HG02642 (cell line): ENCODE measurements at regions not wholly inside any gene's neighbourhood (a gene's known extent, or its start where the extent isn't known, plus 50 kb on each side); places are given as distances from the start of the nearest gene placed in this dataset.

Experiments
- ATAC-seq: cut with Tn5 transposase; IDR thresholded peaks from one replicate; pipeline ENCODE4 v1.9.1; 2021; ENCODE audit warnings: mild to moderate bottlenecking; ENCODE audit not compliant: unreplicated experiment, poor library complexity

DNA sequence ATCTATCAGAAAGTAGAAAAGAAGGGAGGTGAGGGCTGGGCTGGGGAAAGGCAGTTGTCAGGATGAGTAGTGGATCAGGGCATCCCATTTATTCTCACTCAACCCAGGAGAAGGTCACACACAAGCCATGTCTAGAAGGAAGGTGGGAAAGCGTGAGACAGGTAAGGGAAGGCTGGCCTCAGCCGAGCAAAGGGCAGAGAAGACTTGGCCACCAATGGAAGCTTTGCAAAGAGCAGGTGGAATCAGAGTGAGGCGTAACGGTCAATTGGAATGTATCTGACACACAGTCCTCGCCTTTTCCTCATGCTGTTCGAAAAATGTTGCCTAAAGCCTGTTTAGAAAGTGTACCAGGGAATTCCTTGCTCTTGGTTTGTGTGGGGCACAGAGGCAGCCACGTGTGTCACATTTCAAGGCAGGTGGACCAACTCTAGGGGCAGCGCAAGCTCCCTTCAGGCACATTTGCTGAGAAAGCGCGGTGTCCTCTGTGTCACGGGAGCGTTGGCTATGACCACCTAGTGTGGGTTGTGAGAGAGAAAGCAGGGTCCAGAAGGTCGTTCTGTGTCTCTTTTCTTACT, 118.8 kb upstream of the SPATA13 start:
- no peak for ATAC-seq

DNA sequence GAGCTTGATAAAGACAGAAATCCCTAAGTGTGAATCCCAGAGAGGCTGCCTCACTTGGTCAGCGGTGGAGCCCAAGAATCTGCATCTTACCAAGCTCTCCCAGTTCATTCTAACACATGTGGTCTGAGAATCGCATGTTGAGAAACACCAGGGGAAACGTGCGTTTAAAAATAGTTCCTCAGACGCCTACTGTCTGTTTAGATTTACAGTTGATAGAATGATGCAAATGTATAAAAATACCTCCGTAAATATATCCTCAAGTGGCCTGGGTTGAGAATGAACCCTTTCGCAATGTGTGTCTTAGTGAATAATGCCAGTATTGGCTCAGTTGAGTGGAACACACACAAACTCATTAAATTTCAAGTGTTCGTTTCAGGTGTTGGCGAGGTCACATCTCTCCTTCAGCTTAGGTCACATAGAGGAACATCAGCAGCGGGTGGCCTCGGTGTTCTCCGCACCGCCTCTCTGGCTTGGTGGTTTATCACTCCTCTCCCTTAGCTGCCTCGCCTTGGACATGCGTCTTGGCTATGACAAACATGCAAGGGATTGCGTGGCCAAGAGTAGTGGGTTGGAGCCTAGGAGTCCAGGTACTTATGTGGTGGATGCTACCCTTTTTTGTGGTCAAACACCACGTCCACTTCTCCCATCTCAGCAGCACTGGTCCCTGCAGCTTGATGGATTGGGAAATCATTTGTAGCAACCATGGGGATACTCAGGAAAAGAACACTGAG, 117.6 kb upstream of the SPATA13 start:
- no peak for ATAC-seq

GRCh38 chr13:24043590-24044350, 116.8 kb upstream of the SPATA13 start:
- ATAC-seq: no peak

- no peak for ATAC-seq
Measured at GRCh38 chr13:24045597-24045996, 114.9 kb upstream of the SPATA13 start.

GRCh38 chr13:24050292-24050711, 110.2 kb upstream of the SPATA13 start:
- ATAC-seq: no peak

DNA sequence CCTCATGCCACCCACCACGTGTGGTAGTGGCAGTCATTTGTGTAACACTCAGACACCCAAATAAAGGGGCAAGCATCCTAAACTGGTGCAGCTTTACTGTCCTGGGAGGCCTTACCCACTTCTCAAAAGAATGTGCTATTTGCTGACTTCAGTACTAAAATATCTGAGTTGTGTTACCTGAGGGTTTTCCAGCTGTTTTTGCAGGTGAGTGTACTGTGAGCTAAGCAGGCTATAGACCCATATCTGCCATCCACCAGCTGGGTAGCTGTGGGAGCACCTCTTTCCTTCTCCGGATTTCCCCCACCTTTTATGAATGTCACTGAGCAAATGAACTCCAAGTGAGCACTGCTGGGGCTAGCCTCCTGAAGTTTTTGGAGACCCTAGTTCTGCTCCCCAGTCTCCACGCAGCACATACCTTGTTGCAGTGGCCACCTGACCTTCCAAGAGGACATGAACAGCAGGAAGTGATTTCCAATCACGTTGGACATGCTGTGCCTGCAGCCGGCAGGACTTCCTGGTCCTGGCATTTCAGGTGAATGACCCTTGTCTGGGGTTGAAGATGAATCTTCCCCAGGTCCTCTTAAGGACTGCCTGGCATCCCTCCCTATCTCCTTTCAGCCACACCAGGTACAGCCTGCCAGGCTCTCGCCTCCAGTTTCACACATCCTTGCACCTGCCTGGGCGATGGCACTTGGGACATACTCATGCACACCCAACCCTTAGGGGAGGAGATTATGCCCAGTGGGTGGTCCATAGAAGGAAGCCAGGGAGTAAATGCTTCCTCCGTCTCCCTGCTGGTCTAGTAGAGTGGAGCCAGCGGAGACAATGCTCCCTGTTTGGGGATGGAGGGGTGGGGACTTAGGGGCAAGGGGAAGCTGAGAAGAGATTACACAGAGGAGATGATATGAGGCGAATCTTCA, 109.5 kb upstream of the SPATA13 start:
- no peak for ATAC-seq

GRCh38 chr13:24052547-24053518, 107.7 kb upstream of the SPATA13 start:
- ATAC-seq: no peak

DNA sequence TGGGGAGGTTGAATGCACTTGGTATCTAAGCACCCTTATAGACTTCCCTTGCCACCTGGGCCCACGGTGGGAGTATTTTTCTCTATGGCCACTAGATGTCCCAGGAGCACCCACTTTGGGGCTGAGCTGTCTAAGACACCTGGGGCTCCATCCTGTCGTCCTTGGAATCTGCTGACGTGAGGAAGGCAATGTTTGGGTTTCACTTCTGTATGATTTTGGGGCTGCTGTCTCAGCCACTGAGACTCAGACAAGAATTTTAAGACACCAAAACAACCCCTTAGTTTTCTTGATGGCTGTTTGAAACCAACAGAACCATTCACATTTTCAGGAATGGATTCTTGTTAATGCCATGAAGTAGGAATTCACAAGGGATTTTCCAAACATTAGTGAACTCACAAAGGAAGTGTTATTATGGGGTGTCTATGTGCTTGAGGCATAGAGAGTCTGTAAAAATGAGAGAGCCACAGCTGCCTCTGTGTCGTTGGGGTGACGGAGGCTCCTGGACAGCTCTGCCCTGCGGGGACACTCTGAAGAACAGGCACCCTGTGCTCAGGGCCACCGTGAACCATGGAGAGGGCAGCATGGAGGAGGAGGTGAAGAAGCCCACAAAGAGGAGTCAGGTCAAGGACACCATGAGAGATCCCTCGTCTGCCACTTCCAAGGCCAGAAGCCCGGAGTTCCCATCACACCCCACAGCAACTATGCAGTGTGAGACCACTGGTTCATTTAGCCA, 106.8 kb upstream of the SPATA13 start:
- peak; percentile 84 for ATAC-seq

- no peak for ATAC-seq
Measured at GRCh38 chr13:24056616-24057137, 103.8 kb upstream of the SPATA13 start.

DNA sequence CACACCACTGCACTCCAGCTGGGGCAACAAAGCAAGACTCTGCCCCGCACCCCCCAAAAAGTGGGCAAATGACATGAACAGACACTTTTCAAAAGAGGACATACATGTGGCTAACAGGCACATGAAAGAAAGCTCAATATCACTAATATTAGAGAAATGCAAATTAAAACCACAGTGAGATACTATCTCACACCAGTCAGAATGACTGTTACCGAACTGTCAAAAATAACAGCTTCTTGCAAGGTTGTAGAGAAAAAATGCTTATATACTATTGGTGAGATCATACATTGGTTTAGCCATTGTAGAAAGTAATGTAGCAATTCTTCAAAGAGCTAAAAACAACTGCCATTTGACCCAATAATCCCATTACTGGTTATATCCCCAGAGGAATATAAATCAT, 99.5 kb upstream of the SPATA13 start:
- ATAC-seq: no peak

DNA sequence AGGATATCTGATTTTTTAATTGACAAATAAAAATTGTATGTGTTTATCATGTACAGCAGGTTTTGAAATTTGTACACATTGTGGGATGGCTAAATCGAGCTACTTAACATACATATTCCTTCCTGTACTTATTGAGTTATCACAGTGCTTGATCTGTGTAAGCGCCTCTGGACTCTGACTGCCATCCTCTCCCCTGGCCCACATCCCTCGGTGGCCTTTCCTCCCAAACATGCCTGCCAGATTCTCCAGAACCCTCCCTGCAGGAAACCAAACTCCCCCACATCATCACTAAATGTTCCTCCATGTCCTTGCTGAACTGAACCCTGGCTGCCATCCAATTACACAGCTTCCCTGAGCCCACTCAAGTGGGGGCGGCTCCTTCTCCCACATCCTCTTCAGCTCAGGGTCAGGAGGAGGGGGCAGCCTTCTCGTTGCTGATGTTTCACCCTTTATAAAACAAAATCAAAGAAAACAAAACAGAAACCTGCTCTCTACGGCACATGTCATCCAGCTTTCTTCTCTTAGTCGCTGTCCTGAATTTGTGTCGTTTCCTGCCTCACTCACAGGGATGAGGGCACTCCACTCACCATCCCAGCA, 97.1 kb upstream of the SPATA13 start:
- ATAC-seq: no peak

DNA sequence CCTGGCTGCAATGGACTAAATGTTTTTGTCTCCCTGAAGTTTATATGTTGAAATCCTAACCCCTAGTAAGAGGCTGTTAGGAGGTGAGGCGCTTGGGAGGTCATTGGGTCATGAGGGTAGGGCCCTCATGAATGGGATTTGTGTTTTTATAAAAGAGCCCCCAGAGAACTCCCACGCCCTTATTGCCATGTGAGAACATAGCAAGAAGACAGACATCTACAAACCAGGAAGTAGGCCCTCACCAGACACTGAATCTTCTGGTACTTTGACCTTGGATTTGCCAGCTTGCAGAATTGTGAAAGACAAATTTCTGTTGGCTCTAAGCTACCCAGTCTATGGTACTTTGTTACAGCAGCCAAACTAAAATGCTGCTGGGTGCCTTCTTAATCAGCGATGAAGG, 96.1 kb upstream of the SPATA13 start:
- ATAC-seq: no peak

- no peak for ATAC-seq
Measured at GRCh38 chr13:24065176-24065575, 95.3 kb upstream of the SPATA13 start.

DNA sequence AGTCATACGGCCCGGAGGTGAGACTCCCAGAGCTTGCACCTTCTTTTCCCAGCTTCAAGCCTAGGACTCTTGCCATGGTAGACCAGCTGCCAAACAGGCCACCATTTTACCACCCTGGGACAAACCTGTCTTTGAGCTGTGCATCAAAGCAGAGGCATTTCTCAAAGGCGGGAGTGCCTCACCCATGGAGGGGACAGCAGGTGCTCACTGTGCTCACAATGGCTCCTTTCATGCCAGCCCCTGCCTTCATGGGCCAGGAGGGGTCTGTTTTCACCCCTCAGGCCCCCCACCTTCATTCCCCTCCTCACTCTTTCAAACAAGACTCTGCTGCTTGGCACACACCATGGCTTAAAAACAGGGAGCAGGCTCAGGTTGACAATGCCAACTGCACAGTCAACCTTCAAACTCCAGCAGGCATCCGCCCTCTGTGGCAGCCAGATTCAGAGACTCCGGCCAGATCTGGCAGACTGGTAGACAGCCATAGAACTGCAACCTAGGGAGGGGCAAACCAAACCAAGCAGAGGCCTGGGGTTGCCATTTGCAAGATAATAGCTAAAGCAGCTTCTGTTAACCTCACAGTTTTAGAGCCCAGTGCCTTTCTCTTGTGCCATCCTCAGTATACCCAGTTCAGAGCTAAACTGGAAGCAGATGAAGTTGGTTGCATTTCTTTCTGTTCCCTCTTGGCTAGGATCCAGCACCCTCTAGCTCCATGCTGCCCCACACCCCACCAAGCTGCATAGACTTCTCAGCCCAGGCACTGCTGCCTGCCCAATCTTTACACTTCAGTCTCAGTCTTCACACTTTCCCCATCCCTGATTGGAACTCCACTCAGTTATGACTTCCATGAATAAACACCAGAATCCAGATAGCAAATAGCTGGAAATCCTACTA, 93.9 kb upstream of the SPATA13 start:
- no peak for ATAC-seq

GRCh38 chr13:24068472-24068871, 92.0 kb upstream of the SPATA13 start:
- no peak for ATAC-seq

DNA sequence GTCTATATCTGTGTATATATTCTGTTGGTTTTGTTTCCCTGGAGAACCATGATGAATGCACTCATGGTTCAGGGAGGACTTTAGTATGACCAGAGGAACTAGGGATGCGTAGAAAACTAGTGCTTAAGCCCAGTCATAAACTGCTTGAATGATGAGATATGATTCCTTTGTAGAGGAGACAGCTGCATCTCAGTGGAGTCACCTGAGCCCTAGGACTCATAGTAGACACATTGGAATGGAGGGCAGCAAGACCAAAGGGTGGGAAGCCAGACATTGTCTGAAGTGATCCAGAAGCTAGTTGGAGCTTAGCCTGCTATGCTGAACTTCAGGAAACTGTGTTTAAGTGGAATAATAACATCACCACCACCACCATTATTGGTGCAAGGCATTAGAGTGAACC, 89.5 kb upstream of the SPATA13 start:
- ATAC-seq: no peak

DNA sequence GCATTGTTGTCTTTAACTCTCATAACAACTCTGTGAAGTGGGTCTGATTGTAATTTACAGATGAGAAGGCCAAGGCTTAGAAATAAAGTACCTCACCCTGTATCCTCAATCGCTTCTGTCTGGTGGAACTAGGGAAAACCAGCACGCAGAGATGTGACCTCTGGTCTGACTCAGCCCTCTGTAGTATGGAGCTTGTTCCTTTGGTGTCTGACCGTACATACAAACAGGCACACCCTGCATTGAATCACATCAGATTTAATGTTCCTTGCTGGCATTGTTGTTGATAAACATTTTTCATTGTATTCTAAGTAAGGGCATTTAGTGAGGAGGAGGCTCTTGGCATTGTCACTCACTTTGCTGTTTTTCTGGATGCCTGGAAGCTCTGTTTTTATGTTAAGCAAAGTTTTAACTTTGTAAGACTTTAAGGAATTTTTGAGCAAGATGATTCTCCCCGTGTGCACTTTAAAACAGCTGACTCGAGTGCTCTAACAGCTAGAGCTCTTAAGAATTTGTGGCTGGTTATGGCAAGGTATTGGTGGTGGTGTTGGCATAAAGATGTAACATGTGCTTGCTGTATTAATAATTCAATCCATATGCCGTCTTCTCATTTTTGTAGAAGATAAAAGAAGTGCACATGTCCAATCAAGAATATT, 89.0 kb upstream of the SPATA13 start:
- no peak for ATAC-seq
